ENCODE measurements at regions not wholly inside any gene's neighbourhood (a gene's known extent, or its start where the extent isn't known, plus 50 kb on each side); places are given as distances from the start of the nearest gene placed in this dataset.

DNA sequence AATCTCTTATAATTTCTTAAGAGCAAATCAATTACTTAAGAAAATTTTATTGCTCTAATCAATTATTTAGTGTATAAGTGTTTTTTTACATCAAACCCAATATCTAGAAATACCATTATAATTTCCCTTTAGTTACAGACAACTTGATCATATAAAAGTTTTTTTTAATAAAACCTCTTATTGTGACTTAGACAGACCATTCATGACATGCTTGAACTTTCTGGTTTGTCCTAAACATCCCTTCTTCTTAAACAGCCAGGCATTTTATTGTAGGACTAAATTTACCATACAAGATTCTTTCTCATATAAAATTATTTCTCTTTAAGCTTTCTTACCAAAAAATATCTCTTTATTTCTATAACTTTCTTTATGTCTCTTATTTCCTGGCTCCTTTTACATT, 164.5 kb downstream of the SUCNR1 start:
- TF ChIP-seq, protein P1, sequence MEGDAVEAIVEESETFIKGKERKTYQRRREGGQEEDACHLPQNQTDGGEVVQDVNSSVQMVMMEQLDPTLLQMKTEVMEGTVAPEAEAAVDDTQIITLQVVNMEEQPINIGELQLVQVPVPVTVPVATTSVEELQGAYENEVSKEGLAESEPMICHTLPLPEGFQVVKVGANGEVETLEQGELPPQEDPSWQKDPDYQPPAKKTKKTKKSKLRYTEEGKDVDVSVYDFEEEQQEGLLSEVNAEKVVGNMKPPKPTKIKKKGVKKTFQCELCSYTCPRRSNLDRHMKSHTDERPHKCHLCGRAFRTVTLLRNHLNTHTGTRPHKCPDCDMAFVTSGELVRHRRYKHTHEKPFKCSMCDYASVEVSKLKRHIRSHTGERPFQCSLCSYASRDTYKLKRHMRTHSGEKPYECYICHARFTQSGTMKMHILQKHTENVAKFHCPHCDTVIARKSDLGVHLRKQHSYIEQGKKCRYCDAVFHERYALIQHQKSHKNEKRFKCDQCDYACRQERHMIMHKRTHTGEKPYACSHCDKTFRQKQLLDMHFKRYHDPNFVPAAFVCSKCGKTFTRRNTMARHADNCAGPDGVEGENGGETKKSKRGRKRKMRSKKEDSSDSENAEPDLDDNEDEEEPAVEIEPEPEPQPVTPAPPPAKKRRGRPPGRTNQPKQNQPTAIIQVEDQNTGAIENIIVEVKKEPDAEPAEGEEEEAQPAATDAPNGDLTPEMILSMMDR (IDR thresholded peaks at IDR 0.05): no peak
- no peak for TF ChIP-seq POLR2A (IDR thresholded peaks at IDR 0.05)

Data from esophagus squamous epithelium (tissue), 4 donors.